Stimulated activated CD8-positive, alpha-beta memory T cell treated with anti-CD3 and anti-CD28 coated beads, Interleukin-7, amount 100 ng/mL, for 1 hour (primary cell): ENCODE measurements at regions not wholly inside any gene's neighbourhood (a gene's known extent, or its start where the extent isn't known, plus 50 kb on each side); places are given as distances from the start of the nearest gene placed in this dataset.
"Not testable (repeated sequence)": the region's sequence is repeated elsewhere in the genome, so short reads cannot be mapped to it uniquely, and the experiment has no call there.

Source experiments
- DNase-seq, 2 donors: peaks; one replicate each; pipeline ENCODE4 v3.0.0-alpha.2; 2020; ENCODE audit warnings: low read depth in 2 of 2

- no peak for DNase-seq
Measured at GRCh38 chr12:46572644-46573346, 200.2 kb upstream of the SLC38A2 start.

GRCh38 chr12:46571608-46572007 is 199.0 kb upstream of the SLC38A2 start:
- DNase-seq: no peak

- no peak for DNase-seq
Measured at GRCh38 chr12:46569826-46570439, 197.4 kb upstream of the SLC38A2 start.

GRCh38 chr12:46567667-46568066 is 195.1 kb upstream of the SLC38A2 start:
- no peak for DNase-seq

GRCh38 chr12:46562625-46563225 is 190.2 kb upstream of the SLC38A2 start:
- DNase-seq: no peak

- not testable (repeated sequence) for DNase-seq
Measured at GRCh38 chr12:46561769-46562624, 189.4 kb upstream of the SLC38A2 start.

GRCh38 chr12:46560874-46561273 is 188.3 kb upstream of the SLC38A2 start:
- DNase-seq: no peak

- no peak for DNase-seq
Measured at GRCh38 chr12:46560089-46560488, 187.5 kb upstream of the SLC38A2 start.

- DNase-seq: no peak
Measured at GRCh38 chr12:46559311-46559710, 186.7 kb upstream of the SLC38A2 start.

- DNase-seq: no peak
Measured at GRCh38 chr12:46558677-46559076, 186.1 kb upstream of the SLC38A2 start.

- no peak for DNase-seq
Measured at GRCh38 chr12:46557539-46558373, 185.2 kb upstream of the SLC38A2 start.

- no peak for DNase-seq
Measured at GRCh38 chr12:46556819-46557524, 184.4 kb upstream of the SLC38A2 start.

- no peak for DNase-seq
Measured at GRCh38 chr12:46556105-46556559, 183.6 kb upstream of the SLC38A2 start.

- no peak for DNase-seq
Measured at GRCh38 chr12:46555406-46555852, 182.9 kb upstream of the SLC38A2 start.

GRCh38 chr12:46554460-46554859 is 181.9 kb upstream of the SLC38A2 start:
- no peak for DNase-seq

GRCh38 chr12:46553911-46554310 is 181.3 kb upstream of the SLC38A2 start:
- no peak for DNase-seq

GRCh38 chr12:46553266-46553665 is 180.7 kb upstream of the SLC38A2 start:
- DNase-seq: no peak

- DNase-seq: no peak
Measured at GRCh38 chr12:46550266-46550879, 177.8 kb upstream of the SLC38A2 start.

- DNase-seq: no peak
Measured at GRCh38 chr12:46549527-46550265, 177.1 kb upstream of the SLC38A2 start.
